Neural cell (in vitro differentiated cells): ENCODE measurements at regions not wholly inside any gene's neighbourhood (a gene's known extent, or its start where the extent isn't known, plus 50 kb on each side); places are given as distances from the start of the nearest gene placed in this dataset.

Experiments
- H2AFZ ChIP-seq: fragments of 200-600, 300-800 bp; sonication (generic), shearing (Covaris generic); 2 replicates; pipeline ENCODE4 v1.6.0; 2014; ENCODE audit warnings: low read depth, mild to moderate bottlenecking, antibody characterized with exemption, low read length, moderate library complexity
- H3F3A ChIP-seq: fragments of 200-600 bp; shearing (Covaris generic); 2 replicates; pipeline ENCODE4 v1.6.1; 2016; ENCODE audit warnings: mild to moderate bottlenecking, moderate library complexity, mixed read lengths, antibody characterized with exemption, low read length; ENCODE audit not compliant: insufficient read depth, poor library complexity, severe bottlenecking
- H3K27ac ChIP-seq: fragments of 200-600, 300-800 bp; sonication (generic), shearing (Covaris generic); 2 replicates; pipeline ENCODE4 v1.5.1; 2014; ENCODE audit warnings: mild to moderate bottlenecking, low read length, moderate library complexity
- H3K27me3 ChIP-seq: fragments of 300-800, 200-600 bp; sonication (generic), shearing (Covaris generic); 2 replicates; pipeline ENCODE4 v1.6.0; 2014; ENCODE audit warnings: mild to moderate bottlenecking, low read depth, low read length, moderate library complexity; ENCODE audit not compliant: insufficient read depth
- H3K36me3 ChIP-seq: fragments of 300-800, 200-600 bp; sonication (generic), shearing (Covaris generic); 2 replicates; pipeline ENCODE4 v1.5.1; 2014; ENCODE audit warnings: mild to moderate bottlenecking, antibody characterized with exemption, low read length, moderate library complexity; ENCODE audit not compliant: insufficient read depth
- H3K4me2 ChIP-seq: fragments of 300-800, 200-600 bp; sonication (generic), shearing (Covaris generic); 2 replicates; pipeline ENCODE4 v1.6.0; 2014; ENCODE audit warnings: mild to moderate bottlenecking, low read length
- H3K4me3 ChIP-seq: fragments of 300-800, 200-600 bp; sonication (generic), shearing (Covaris generic); 2 replicates; pipeline ENCODE4 v1.5.1; 2014; ENCODE audit warnings: mild to moderate bottlenecking, low read length, moderate library complexity
- H3K79me2 ChIP-seq: fragments of 200-600 bp; shearing (Covaris generic); replicated peaks from 2 replicates; pipeline ENCODE4 v1.6.0; 2014; ENCODE audit warnings: mild to moderate bottlenecking, low read length, moderate library complexity; ENCODE audit not compliant: insufficient read depth
- H3K9ac ChIP-seq: fragments of 300-800, 200-600 bp; sonication (generic), shearing (Covaris generic); 2 replicates; pipeline ENCODE4 v1.6.1; 2016; ENCODE audit warnings: mild to moderate bottlenecking, low read length, mixed read lengths
- H3K9me2 ChIP-seq: fragments of 200-600 bp; shearing (Covaris generic); 2 replicates; pipeline ENCODE4 v1.6.1; 2016; ENCODE audit warnings: mild to moderate bottlenecking, low read length, mixed read lengths; ENCODE audit not compliant: insufficient read depth
- H3K9me3 ChIP-seq: fragments of 200-600, 300-800 bp; sonication (generic), shearing (Covaris generic); 2 replicates; pipeline ENCODE4 v1.6.1; 2016; ENCODE audit warnings: mild to moderate bottlenecking, mixed run types, low read length, moderate library complexity, mixed read lengths
- H4K20me1 ChIP-seq: fragments of 200-600 bp; shearing (Covaris generic); 2 replicates; pipeline ENCODE4 v1.6.1; 2016; ENCODE audit warnings: mild to moderate bottlenecking, mixed run types; ENCODE audit not compliant: insufficient read depth
- CTCF ChIP-seq: fragments of 450-650 bp; IDR thresholded peaks from 2 replicates; pipeline ENCODE4 v1.5.1; 2014; ENCODE audit warnings: antibody characterized with exemption, mild to moderate bottlenecking, moderate library complexity; ENCODE audit not compliant: poor library complexity, severe bottlenecking
- EP300 ChIP-seq: fragments of 450-650 bp; conservative IDR thresholded peaks from 2 replicates; pipeline ENCODE4 v1.6.1; 2014; ENCODE audit warnings: antibody characterized with exemption, mild to moderate bottlenecking, moderate library complexity; ENCODE audit not compliant: poor library complexity, severe bottlenecking
- EZH2 ChIP-seq: fragments of 200-600, 300-800 bp; shearing (Covaris generic), sonication (generic); IDR thresholded peaks from 2 replicates; pipeline ENCODE4 v1.6.1; 2014; ENCODE audit warnings: antibody characterized with exemption, low read length, borderline replicate concordance, mild to moderate bottlenecking; ENCODE audit not compliant: insufficient read depth, poor library complexity, severe bottlenecking
- MXI1 ChIP-seq: fragments of 450-650 bp; conservative IDR thresholded peaks from 2 replicates; pipeline ENCODE4 v1.6.1; 2014; ENCODE audit warnings: antibody characterized with exemption, mild to moderate bottlenecking; ENCODE audit not compliant: poor library complexity, severe bottlenecking
- POLR2AphosphoS5 ChIP-seq: IDR thresholded peaks from 2 replicates; pipeline ENCODE4 v1.6.1; 2012
- RAD21 ChIP-seq: fragments of 450-650 bp; conservative IDR thresholded peaks from 2 replicates; pipeline ENCODE4 v1.6.1; 2014; ENCODE audit warnings: antibody characterized with exemption, mild to moderate bottlenecking, moderate library complexity
- REST ChIP-seq: IDR thresholded peaks from 2 replicates; pipeline ENCODE4 v1.6.1; 2012; ENCODE audit warnings: borderline replicate concordance
- SMC3 ChIP-seq: fragments of 450-650 bp; conservative IDR thresholded peaks from 2 replicates; pipeline ENCODE4 v1.6.1; 2014; ENCODE audit warnings: antibody characterized with exemption, mild to moderate bottlenecking, moderate library complexity; ENCODE audit not compliant: poor library complexity
- TAF1 ChIP-seq: IDR thresholded peaks from 2 replicates; pipeline ENCODE4 v1.6.1; 2012; ENCODE audit warnings: low read depth

- Histone ChIP-seq H3F3A (no peaks in the 10 kb centered on the region), H3K36me3 (no peaks in the 10 kb centered on the region), H3K4me2 (no peak overlapping the region), H3K9me3 (no peaks in the 10 kb centered on the region), H4K20me1 (no peaks in the 10 kb centered on the region), H3K9me2 (no peaks in the 10 kb centered on the region), H3K4me3 (no peak overlapping the region), H3K27me3 (no peaks in the 10 kb centered on the region), H3K79me2 (no peaks in the 10 kb centered on the region), H3K27ac (no peak overlapping the region), H3K9ac (no peak overlapping the region), H2AFZ (no peak overlapping the region)
- TF ChIP-seq MXI1 (no peak), REST (no peak), RAD21 (no peak), CTCF (no peak), POLR2AphosphoS5 (no peak), TAF1 (no peak), SMC3 (no peak)
Measured at GRCh38 chr13:40186626-40187323, 479.7 kb downstream of the FOXO1 start.

GRCh38 chr13:40187324-40187795 is 479.1 kb downstream of the FOXO1 start:
- no peaks in the 10 kb centered on the region for H3K36me3 ChIP-seq
- no peak overlapping the region for H2AFZ ChIP-seq
- no peak for TF ChIP-seq RAD21
- no peaks in the 10 kb centered on the region for H3K9me2 ChIP-seq
- no peaks in the 10 kb centered on the region for H3K9me3 ChIP-seq
- no peaks in the 10 kb centered on the region for H3K27me3 ChIP-seq
- H3K4me2 ChIP-seq, result no peak overlapping the region
- no peaks in the 10 kb centered on the region for H4K20me1 ChIP-seq
- H3K4me3 ChIP-seq, result no peak overlapping the region
- no peaks in the 10 kb centered on the region for H3F3A ChIP-seq
- no peaks in the 10 kb centered on the region for H3K79me2 ChIP-seq
- no peak overlapping the region for H3K9ac ChIP-seq
- no peak overlapping the region for H3K27ac ChIP-seq

DNA sequence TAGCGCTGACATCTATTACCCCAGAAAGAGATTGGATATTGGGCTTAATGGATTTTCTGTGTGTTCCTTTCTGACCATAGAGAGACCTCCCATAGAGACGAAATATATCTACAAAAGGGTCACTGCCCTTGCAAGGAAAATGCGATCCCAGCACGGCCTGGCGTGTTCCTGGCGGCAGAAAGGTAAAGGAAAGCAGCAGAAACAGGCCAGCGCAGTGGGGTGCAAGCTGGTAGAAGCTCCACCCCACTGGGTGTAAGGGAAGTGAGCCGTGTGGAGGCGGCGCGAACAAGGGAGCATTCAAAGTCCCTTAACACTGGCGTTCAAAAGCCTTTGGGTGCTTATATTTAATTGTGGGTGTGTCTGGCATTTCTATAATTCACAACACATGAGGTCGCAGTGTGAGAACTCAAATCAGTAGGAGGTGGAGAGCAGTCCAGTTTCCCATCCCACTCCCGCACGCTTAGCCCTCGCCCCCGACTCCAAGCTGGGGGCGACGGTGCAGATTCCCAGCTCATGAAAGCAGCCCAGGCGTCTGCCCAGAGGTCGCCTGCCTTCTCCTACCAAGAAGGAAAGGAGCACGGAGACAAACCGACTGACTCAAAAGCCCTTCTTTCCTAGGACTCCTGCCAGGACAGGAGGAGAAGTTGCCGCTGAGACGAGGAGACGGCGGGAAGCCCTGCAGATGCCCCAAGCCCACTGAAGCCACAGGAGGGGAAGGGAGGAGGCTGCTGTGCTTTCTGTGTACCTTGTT is 478.4 kb downstream of the FOXO1 start:
- Histone ChIP-seq H2AFZ (no peak overlapping the region), H3F3A (no peaks in the 10 kb centered on the region), H3K4me3 (no peak overlapping the region), H3K27me3 (no peaks in the 10 kb centered on the region), H3K27ac (no peak overlapping the region), H4K20me1 (no peaks in the 10 kb centered on the region), H3K9me2 (no peaks in the 10 kb centered on the region), H3K79me2 (no peaks in the 10 kb centered on the region), H3K36me3 (no peaks in the 10 kb centered on the region), H3K4me2 (no peak overlapping the region), H3K9ac (no peak overlapping the region), H3K9me3 (no peaks in the 10 kb centered on the region)
- TF ChIP-seq EZH2 (no peak), TAF1 (no peak), CTCF (no peak), POLR2AphosphoS5 (no peak), REST (no peak), MXI1 (no peak), EP300 (no peak), RAD21 (no peak)
